Vagina (tissue), 2 donors: ENCODE measurements at regions not wholly inside any gene's neighbourhood (a gene's known extent, or its start where the extent isn't known, plus 50 kb on each side); places are given as distances from the start of the nearest gene placed in this dataset.
"Not testable (repeated sequence)": the region's sequence is repeated elsewhere in the genome, so short reads cannot be mapped to it uniquely, and the experiment has no call there.

Experiments used
- DNase-seq, 2 donors: peaks; one replicate each; pipeline ENCODE4 v3.0.0-alpha.2; 2017; ENCODE audit errors: extremely low spot score in 2 of 2
- H3K27ac ChIP-seq: fragments of 200-600 bp; sonication (generic); one replicate; pipeline ENCODE4 v1.5.1; 2019
- H3K27me3 ChIP-seq: fragments of 200-600 bp; sonication (generic); one replicate; pipeline ENCODE4 v1.5.1; 2019
- H3K36me3 ChIP-seq, 2 donors: fragments of 200-600 bp; sonication (generic); one replicate each; pipeline ENCODE4 v1.5.1; 2017 to 2019
- H3K4me1 ChIP-seq: fragments of 200-600 bp; sonication (generic); one replicate; pipeline ENCODE4 v1.5.1; 2019
- H3K4me3 ChIP-seq, 2 donors: fragments of 200-600 bp; sonication (generic); 1 replicate in 1 of 2; 2 replicates in 1 of 2; pipeline ENCODE4 v1.5.1; 2016 to 2019
- H3K9me3 ChIP-seq: fragments of 200-600 bp; sonication (generic); one replicate; pipeline ENCODE4 v1.5.1; 2019
- POLR2A ChIP-seq, 2 donors: fragments of 450-650 bp; IDR thresholded peaks; one replicate each; pipeline ENCODE4 v1.6.1; 2017; ENCODE audit warnings: antibody characterized with exemption in 2 of 2, mild to moderate bottlenecking in 2 of 2, moderate library complexity in 2 of 2
- POLR2AphosphoS5 ChIP-seq, 2 donors: sonication (generic); formaldehyde crosslinking; IDR thresholded peaks; one replicate each; pipeline ENCODE4 v1.9.0; 2017; ENCODE audit warnings: antibody characterized with exemption in 2 of 2, mild to moderate bottlenecking in 2 of 2, low read depth in 1 of 2; ENCODE audit not compliant: insufficient read depth in 1 of 2
- intact Hi-C: fragments of 100-400 bp; cut with DNase I; formaldehyde crosslinking; loops from one replicate; pipeline ENCODE4 v1.15.1; 2023
- TF ChIP-seq, protein P1 (sequence below), 3 experiments: fragments of 450-650 bp in 2 of 3; fragments of 200-600 bp in 1 of 3; sonication (generic) in 1 of 3; IDR thresholded peaks; one replicate each; pipeline ENCODE4 v1.5.1; 2017 to 2019; ENCODE audit warnings: antibody characterized with exemption in 3 of 3, mild to moderate bottlenecking in 2 of 3, moderate library complexity in 2 of 3

DNA sequence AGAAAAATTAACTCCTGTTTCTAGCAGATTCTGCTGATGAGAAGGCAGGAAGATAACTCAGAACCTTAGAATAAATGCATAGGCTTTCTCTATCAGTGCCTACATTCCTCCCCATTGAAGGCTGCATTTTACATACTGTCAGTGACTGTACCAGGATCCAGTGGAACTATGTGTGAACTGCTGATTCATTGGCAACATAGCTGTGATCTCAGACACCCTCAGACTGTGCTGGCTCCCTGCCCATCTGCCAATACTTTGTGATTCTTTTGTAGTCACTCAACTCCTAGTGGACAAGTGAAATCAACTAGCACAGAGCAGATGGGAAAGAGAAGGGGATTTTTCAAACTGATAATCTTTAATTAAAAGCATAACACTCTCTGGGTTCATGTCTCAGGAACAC is 375.8 kb downstream of the MDFIC start:
- intact Hi-C loops, result no loop called here
- Histone ChIP-seq H3K27me3 (no peaks in the 10 kb centered on the region), H3K4me1 (no peaks in the 10 kb centered on the region), H3K4me3 (no peak overlapping the region), H3K36me3 (no peaks in the 10 kb centered on the region), H3K27ac (no peak overlapping the region), H3K9me3 (no peaks in the 10 kb centered on the region)
- DNase-seq, result no peak
- TF ChIP-seq, protein P1, sequence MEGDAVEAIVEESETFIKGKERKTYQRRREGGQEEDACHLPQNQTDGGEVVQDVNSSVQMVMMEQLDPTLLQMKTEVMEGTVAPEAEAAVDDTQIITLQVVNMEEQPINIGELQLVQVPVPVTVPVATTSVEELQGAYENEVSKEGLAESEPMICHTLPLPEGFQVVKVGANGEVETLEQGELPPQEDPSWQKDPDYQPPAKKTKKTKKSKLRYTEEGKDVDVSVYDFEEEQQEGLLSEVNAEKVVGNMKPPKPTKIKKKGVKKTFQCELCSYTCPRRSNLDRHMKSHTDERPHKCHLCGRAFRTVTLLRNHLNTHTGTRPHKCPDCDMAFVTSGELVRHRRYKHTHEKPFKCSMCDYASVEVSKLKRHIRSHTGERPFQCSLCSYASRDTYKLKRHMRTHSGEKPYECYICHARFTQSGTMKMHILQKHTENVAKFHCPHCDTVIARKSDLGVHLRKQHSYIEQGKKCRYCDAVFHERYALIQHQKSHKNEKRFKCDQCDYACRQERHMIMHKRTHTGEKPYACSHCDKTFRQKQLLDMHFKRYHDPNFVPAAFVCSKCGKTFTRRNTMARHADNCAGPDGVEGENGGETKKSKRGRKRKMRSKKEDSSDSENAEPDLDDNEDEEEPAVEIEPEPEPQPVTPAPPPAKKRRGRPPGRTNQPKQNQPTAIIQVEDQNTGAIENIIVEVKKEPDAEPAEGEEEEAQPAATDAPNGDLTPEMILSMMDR (IDR thresholded peaks at IDR 0.05), result no peak
- no peak for TF ChIP-seq POLR2A (IDR thresholded peaks at IDR 0.05)
- no peak for TF ChIP-seq POLR2AphosphoS5 (IDR thresholded peaks at IDR 0.05; ENCODE audit: insufficient read depth in 1 of 2, low read depth in 1 of 2)

DNA sequence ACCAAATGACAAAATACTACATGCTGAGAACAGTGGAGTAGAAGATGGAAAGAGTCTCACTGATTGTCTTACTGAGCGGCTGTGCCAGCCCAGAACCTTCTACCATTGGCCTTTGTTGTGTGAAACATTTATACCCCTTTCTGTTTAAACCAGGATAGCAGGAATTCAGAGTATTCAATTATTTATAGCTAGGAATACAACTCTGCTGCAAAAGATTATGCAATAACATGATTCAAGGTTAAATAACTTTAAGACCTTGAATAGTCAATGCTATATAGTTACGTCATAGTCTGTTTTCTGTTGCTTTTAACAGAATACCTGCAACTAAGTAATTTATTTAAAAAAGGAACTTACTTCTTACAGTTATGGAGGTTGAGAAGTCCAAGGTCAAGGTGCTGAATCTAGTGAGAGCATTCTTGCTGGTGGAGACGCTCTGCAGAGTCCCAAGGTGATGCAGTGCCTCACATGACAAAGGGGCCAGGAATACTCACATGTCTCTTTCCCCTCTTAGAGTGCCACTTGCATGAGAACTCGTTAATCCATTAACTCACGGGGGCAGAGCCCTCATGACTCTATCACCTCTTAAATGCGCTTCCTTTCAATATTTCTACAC is 371.8 kb downstream of the MDFIC start:
- no peak overlapping the region for H3K4me3 ChIP-seq
- intact Hi-C loops, result no loop called here
- no peak overlapping the region for H3K27ac ChIP-seq
- DNase-seq, result no peak
- H3K4me1 ChIP-seq, result no peaks in the 10 kb centered on the region
- no peaks in the 10 kb centered on the region for H3K27me3 ChIP-seq
- TF ChIP-seq, protein P1 (IDR thresholded peaks at IDR 0.05), result no peak
- TF ChIP-seq POLR2A (IDR thresholded peaks at IDR 0.05) (no peak), POLR2AphosphoS5 (IDR thresholded peaks at IDR 0.05; ENCODE audit: insufficient read depth in 1 of 2, low read depth in 1 of 2) (no peak)
- no peaks in the 10 kb centered on the region for H3K9me3 ChIP-seq
- H3K36me3 ChIP-seq, result no peaks in the 10 kb centered on the region

DNA sequence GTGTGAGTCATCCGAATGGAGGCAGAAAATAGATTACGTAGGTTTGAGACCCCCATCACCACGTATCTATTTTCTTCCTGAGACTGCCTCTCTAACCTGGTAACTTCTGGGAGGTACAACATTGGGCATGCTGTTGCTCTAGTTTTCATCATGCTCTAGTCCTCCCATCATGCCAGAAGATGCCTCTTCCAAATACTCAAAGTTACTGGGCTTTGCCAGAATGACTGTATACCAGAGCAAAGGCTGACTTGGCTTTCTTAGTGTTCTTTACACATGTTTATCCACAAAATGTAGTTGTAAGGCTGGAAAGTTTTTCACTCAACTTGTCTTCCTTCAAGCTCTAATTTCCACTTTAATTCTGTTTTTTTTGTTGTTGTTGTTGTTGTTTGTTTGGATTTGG is 370.5 kb downstream of the MDFIC start:
- no peaks in the 10 kb centered on the region for H3K9me3 ChIP-seq
- no peak overlapping the region for H3K27ac ChIP-seq
- H3K27me3 ChIP-seq, result no peaks in the 10 kb centered on the region
- TF ChIP-seq POLR2A (IDR thresholded peaks at IDR 0.05) (no peak), POLR2AphosphoS5 (IDR thresholded peaks at IDR 0.05; ENCODE audit: insufficient read depth in 1 of 2, low read depth in 1 of 2) (no peak)
- TF ChIP-seq, protein P1 (IDR thresholded peaks at IDR 0.05), result no peak
- H3K4me1 ChIP-seq, result no peaks in the 10 kb centered on the region
- no peaks in the 10 kb centered on the region for H3K36me3 ChIP-seq
- H3K4me3 ChIP-seq, result no peak overlapping the region
- DNase-seq, result no peak
- intact Hi-C loops, result no loop called here

DNA sequence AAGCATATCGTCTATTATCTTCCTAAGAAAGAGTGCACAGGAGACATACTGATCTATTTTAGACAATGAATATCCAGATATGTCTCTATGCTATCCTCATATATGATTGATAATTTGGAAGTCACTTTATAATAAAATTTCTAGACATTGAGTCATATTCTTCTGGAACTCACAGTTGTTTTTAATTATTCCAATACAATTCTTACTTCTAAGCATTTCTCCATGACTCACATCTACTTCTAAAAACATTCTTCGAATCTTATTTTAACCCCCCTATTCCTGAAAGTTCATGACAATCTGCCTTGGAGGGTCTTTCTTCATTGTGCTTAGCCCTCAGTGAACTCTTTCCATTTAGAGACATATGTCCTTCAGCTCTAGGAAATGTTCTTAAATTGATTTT is 368.1 kb downstream of the MDFIC start:
- no peaks in the 10 kb centered on the region for H3K9me3 ChIP-seq
- H3K27me3 ChIP-seq, result no peaks in the 10 kb centered on the region
- H3K4me1 ChIP-seq, result no peaks in the 10 kb centered on the region
- no peaks in the 10 kb centered on the region for H3K36me3 ChIP-seq
- intact Hi-C loops, result no loop called here
- TF ChIP-seq POLR2A (IDR thresholded peaks at IDR 0.05) (no peak), POLR2AphosphoS5 (IDR thresholded peaks at IDR 0.05; ENCODE audit: insufficient read depth in 1 of 2, low read depth in 1 of 2) (no peak)
- TF ChIP-seq, protein P1 (IDR thresholded peaks at IDR 0.05), result no peak
- no peak overlapping the region for H3K27ac ChIP-seq
- no peak for DNase-seq
- no peak overlapping the region for H3K4me3 ChIP-seq

DNA sequence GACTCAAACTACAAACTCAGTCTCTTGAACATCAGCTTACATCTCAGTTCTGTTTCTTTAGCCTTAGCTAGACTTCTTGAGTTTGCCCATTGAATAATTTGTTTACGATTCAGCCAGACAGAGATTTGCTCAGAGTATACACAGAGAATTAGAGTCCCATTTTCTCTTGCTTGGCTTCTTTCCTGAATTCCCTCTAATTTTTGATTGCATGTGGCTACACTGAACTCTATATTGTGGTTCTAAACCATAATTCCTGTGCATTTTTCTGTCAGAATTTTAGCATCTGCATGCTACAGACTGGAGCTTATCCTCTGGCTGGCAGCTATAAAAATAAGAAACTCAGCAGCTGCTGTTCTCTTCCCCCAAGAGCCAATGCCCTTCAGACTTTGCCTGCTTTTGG is 354.9 kb downstream of the MDFIC start:
- TF ChIP-seq POLR2AphosphoS5 (IDR thresholded peaks at IDR 0.05; ENCODE audit: insufficient read depth in 1 of 2, low read depth in 1 of 2) (no peak), POLR2A (IDR thresholded peaks at IDR 0.05) (no peak)
- TF ChIP-seq, protein P1 (IDR thresholded peaks at IDR 0.05), result no peak
- H3K27me3 ChIP-seq, result no peaks in the 10 kb centered on the region
- intact Hi-C loops, result no loop called here
- H3K27ac ChIP-seq, result no peak overlapping the region
- no peaks in the 10 kb centered on the region for H3K4me1 ChIP-seq
- no peak for DNase-seq
- no peaks in the 10 kb centered on the region for H3K9me3 ChIP-seq
- H3K36me3 ChIP-seq, result no peaks in the 10 kb centered on the region
- H3K4me3 ChIP-seq, result no peak overlapping the region

DNA sequence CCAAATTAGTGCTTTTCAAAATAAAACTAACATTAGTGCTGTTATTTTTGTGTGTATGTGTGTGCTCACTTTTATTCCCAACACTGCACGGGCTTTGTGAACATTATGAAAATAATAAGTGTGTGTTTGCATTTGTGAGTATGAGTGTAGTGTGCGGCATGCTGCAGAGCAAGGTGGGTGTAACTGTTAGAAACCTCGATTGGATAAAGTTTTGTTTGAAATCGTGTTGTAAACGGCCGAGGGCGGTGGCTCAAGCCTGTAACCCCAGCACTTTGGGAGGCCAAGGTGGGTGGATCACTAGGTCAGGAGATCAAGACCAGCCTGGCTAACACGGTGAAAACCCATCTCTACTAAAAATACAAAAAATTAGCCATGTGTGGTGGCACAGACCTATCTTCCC is 352.0 kb downstream of the MDFIC start:
- H3K9me3 ChIP-seq, intact Hi-C loops, H3K4me1 ChIP-seq, DNase-seq, H3K27ac ChIP-seq, H3K27me3 ChIP-seq, H3K4me3 ChIP-seq, H3K36me3 ChIP-seq: not testable (repeated sequence)
